ENCODE measurements at regions not wholly inside any gene's neighbourhood (a gene's known extent, or its start where the extent isn't known, plus 50 kb on each side); places are given as distances from the start of the nearest gene placed in this dataset.
A peak's percentile ranks its signal among the peaks of the same experiment; 100 is the strongest.

GRCh38 chr7:33731912-33732311 lies 173.4 kb upstream of the BMPER start:
- no peaks in the 10 kb centered on the region for H3K27me3 ChIP-seq (ENCODE audit: control insufficient read depth in 2 of 2, insufficient read depth in 1 of 2, low read length in 1 of 2)
- 92% methylated on average over 5 of the region's 5 CpGs for WGBS
- H3K4me1 ChIP-seq (ENCODE audit: control insufficient read depth in 2 of 2, insufficient read depth in 2 of 2, low read length in 2 of 2), result no peaks in the 10 kb centered on the region
- no peak overlapping the region for H3K27ac ChIP-seq (ENCODE audit: low read depth in 1 of 2, low read length in 1 of 2)
- H3K9me3 ChIP-seq (ENCODE audit: control insufficient read depth in 2 of 2, insufficient read depth in 1 of 2, low read length in 1 of 2), result no peaks in the 10 kb centered on the region
- DNase-seq (ENCODE audit: low read depth in 6 of 9, low spot score in 9 of 9), result no peak
- H3K36me3 ChIP-seq (ENCODE audit: control insufficient read depth in 2 of 2, insufficient read depth in 2 of 2, low read length in 1 of 2), result no peaks in the 10 kb centered on the region
- no peak overlapping the region for H3K4me3 ChIP-seq (ENCODE audit: low read length in 2 of 2)

GRCh38 chr7:33732462-33732861 lies 172.9 kb upstream of the BMPER start:
- Histone ChIP-seq H3K4me3 (ENCODE audit: low read length in 2 of 2) (no peak overlapping the region), H3K27me3 (ENCODE audit: control insufficient read depth in 2 of 2, insufficient read depth in 1 of 2, low read length in 1 of 2) (no peaks in the 10 kb centered on the region), H3K9me3 (ENCODE audit: control insufficient read depth in 2 of 2, insufficient read depth in 1 of 2, low read length in 1 of 2) (no peaks in the 10 kb centered on the region), H3K36me3 (ENCODE audit: control insufficient read depth in 2 of 2, insufficient read depth in 2 of 2, low read length in 1 of 2) (no peaks in the 10 kb centered on the region), H3K27ac (ENCODE audit: low read depth in 1 of 2, low read length in 1 of 2) (no peak overlapping the region), H3K4me1 (ENCODE audit: control insufficient read depth in 2 of 2, insufficient read depth in 2 of 2, low read length in 2 of 2) (no peaks in the 10 kb centered on the region)
- no peak for DNase-seq (ENCODE audit: low read depth in 6 of 9, low spot score in 9 of 9)
- over 99% methylated on average over 2 of the region's 2 CpGs for WGBS

DNA sequence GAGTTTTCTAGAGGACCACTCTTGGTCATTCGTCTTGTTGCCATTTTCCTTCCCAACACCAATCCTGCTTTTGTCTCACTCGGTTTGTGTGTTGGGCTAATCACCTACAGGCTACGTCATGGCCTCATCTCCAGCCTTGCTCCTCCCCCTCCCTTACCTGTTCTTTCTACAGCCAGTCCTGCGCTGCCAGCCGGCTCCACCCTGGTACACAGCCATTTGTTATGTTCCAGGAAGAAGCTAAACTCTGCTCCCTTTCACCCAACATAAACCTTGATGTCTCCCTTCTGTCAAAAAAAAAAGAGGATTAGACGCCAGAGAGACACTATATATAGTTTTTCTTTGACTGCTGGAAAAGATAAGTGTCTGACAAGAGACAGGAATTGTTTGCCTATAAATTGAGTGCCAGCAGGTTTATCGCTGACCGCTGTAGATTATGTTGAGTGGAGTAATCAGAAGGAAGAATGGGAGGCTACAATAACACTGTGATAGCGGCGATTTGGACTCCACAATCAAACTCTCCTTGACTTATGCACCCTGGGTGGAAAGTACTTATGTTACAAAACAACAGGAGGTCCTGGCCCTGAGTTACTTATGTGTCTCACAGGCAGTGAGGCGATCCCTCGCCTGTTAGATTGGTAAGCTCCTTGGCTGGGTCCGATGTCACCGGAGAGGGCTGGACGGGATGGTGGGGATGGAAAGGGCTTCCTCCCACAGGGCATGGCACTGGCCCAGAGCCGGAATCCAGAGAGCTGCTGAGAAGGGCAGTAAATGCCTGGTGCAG lies 171.3 kb upstream of the BMPER start:
- 93% methylated on average over 16 of the region's 16 CpGs for WGBS
- Histone ChIP-seq H3K27me3 (ENCODE audit: control insufficient read depth in 2 of 2, insufficient read depth in 1 of 2, low read length in 1 of 2) (no peaks in the 10 kb centered on the region), H3K4me1 (ENCODE audit: control insufficient read depth in 2 of 2, insufficient read depth in 2 of 2, low read length in 2 of 2) (no peaks in the 10 kb centered on the region), H3K9me3 (ENCODE audit: control insufficient read depth in 2 of 2, insufficient read depth in 1 of 2, low read length in 1 of 2) (no peaks in the 10 kb centered on the region), H3K36me3 (ENCODE audit: control insufficient read depth in 2 of 2, insufficient read depth in 2 of 2, low read length in 1 of 2) (no peaks in the 10 kb centered on the region), H3K4me3 (ENCODE audit: low read length in 2 of 2) (no peak overlapping the region), H3K27ac (ENCODE audit: low read depth in 1 of 2, low read length in 1 of 2) (no peak overlapping the region)
- DNase-seq (ENCODE audit: low read depth in 6 of 9, low spot score in 9 of 9), result no peak

- no peak for DNase-seq (ENCODE audit: low read depth in 6 of 9, low spot score in 9 of 9)
- H3K27ac ChIP-seq (ENCODE audit: low read depth in 1 of 2, low read length in 1 of 2), result no peak overlapping the region
- no peaks in the 10 kb centered on the region for H3K27me3 ChIP-seq (ENCODE audit: control insufficient read depth in 2 of 2, insufficient read depth in 1 of 2, low read length in 1 of 2)
- 96% methylated on average over 5 of the region's 5 CpGs for WGBS
- no peaks in the 10 kb centered on the region for H3K36me3 ChIP-seq (ENCODE audit: control insufficient read depth in 2 of 2, insufficient read depth in 2 of 2, low read length in 1 of 2)
- no peaks in the 10 kb centered on the region for H3K9me3 ChIP-seq (ENCODE audit: control insufficient read depth in 2 of 2, insufficient read depth in 1 of 2, low read length in 1 of 2)
- H3K4me3 ChIP-seq (ENCODE audit: low read length in 2 of 2), result no peak overlapping the region
- no peaks in the 10 kb centered on the region for H3K4me1 ChIP-seq (ENCODE audit: control insufficient read depth in 2 of 2, insufficient read depth in 2 of 2, low read length in 2 of 2)
These were observed 169.9 kb upstream of the BMPER start for GRCh38 chr7:33735403-33735802.

- H3K4me1 ChIP-seq (ENCODE audit: control insufficient read depth in 2 of 2, insufficient read depth in 2 of 2, low read length in 2 of 2), result no peaks in the 10 kb centered on the region
- 95% methylated on average over 6 of the region's 6 CpGs for WGBS
- no peak overlapping the region for H3K4me3 ChIP-seq (ENCODE audit: low read length in 2 of 2)
- DNase-seq (ENCODE audit: low read depth in 6 of 9, low spot score in 9 of 9), result no peak
- no peak overlapping the region for H3K27ac ChIP-seq (ENCODE audit: low read depth in 1 of 2, low read length in 1 of 2)
- H3K9me3 ChIP-seq (ENCODE audit: control insufficient read depth in 2 of 2, insufficient read depth in 1 of 2, low read length in 1 of 2), result no peaks in the 10 kb centered on the region
- no peaks in the 10 kb centered on the region for H3K36me3 ChIP-seq (ENCODE audit: control insufficient read depth in 2 of 2, insufficient read depth in 2 of 2, low read length in 1 of 2)
- H3K27me3 ChIP-seq (ENCODE audit: control insufficient read depth in 2 of 2, insufficient read depth in 1 of 2, low read length in 1 of 2), result no peaks in the 10 kb centered on the region
These were observed 168.7 kb upstream of the BMPER start for GRCh38 chr7:33736521-33737221.

DNA sequence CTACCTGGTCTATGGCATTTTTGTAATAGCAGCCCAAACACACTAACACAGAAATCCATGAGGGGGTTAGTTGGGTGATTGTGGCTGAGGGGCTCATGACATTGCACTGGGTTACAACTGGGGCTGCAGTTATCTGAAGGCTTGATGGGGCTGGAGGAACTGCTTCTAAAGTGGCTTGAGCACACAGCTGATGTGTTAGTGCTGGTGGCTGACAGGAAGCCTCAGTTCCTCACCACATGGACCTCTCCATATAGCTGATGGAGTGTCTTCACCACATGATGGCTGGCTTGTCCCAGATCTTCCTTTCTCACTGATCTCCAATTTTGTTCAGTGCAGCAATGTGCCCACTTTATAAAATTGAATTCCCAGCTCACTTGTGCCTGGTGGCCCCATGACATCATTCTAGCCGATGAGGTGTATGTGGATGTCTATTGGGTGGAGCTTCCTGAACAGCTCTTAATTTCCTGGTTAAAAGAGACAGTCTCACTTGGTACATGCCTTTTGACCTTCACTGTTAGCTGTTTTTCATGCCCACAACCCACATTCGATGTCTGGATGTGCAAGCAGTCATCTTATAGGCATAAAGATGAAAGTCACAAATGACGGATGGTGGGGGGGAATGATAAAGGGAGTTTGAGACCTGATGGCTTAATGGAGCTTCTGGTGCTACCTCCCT lies 166.9 kb upstream of the BMPER start:
- Histone ChIP-seq H3K27ac (ENCODE audit: low read depth in 1 of 2, low read length in 1 of 2) (no peak overlapping the region), H3K36me3 (ENCODE audit: control insufficient read depth in 2 of 2, insufficient read depth in 2 of 2, low read length in 1 of 2) (no peaks in the 10 kb centered on the region), H3K4me1 (ENCODE audit: control insufficient read depth in 2 of 2, insufficient read depth in 2 of 2, low read length in 2 of 2) (no peaks in the 10 kb centered on the region), H3K4me3 (ENCODE audit: low read length in 2 of 2) (no peak overlapping the region), H3K27me3 (ENCODE audit: control insufficient read depth in 2 of 2, insufficient read depth in 1 of 2, low read length in 1 of 2) (no peaks in the 10 kb centered on the region), H3K9me3 (ENCODE audit: control insufficient read depth in 2 of 2, insufficient read depth in 1 of 2, low read length in 1 of 2) (no peaks in the 10 kb centered on the region)
- whole genome bisulfite sequencing, result 94% methylated on average over 3 of the region's 3 CpGs
- no peak for DNase-seq (ENCODE audit: low read depth in 6 of 9, low spot score in 9 of 9)

DNA sequence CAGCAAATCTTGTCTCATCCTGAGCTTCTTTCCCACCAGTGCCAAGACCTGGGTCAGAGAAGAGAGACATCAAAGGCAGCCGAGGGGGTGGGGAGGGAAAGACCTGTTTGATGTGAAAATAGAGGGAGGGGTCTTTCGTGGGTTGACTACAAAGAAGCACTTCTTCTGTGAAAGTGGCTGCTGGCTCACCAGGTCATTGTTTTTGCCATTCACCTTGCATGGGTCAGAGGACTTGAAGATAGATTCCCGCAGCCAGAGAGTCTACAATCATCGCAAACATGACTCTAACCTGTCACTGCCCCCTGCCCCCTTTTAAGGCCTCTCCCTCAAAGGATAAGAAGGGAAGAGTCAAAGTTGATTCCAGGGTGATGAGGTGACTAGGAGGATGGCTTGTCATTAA lies 166.1 kb upstream of the BMPER start:
- Histone ChIP-seq H3K27me3 (ENCODE audit: control insufficient read depth in 2 of 2, insufficient read depth in 1 of 2, low read length in 1 of 2) (no peaks in the 10 kb centered on the region), H3K9me3 (ENCODE audit: control insufficient read depth in 2 of 2, insufficient read depth in 1 of 2, low read length in 1 of 2) (no peaks in the 10 kb centered on the region), H3K36me3 (ENCODE audit: control insufficient read depth in 2 of 2, insufficient read depth in 2 of 2, low read length in 1 of 2) (no peaks in the 10 kb centered on the region), H3K4me3 (ENCODE audit: low read length in 2 of 2) (no peak overlapping the region), H3K4me1 (ENCODE audit: control insufficient read depth in 2 of 2, insufficient read depth in 2 of 2, low read length in 2 of 2) (peaks cover 0 to 4% of the 10 kb centered on the region in 2 donors), H3K27ac (ENCODE audit: low read depth in 1 of 2, low read length in 1 of 2) (no peak overlapping the region)
- no peak for DNase-seq (ENCODE audit: low read depth in 6 of 9, low spot score in 9 of 9)
- WGBS, result 96% methylated on average over 4 of the region's 4 CpGs

GRCh38 chr7:33742521-33742920 lies 162.8 kb upstream of the BMPER start:
- Histone ChIP-seq H3K36me3 (ENCODE audit: control insufficient read depth in 2 of 2, insufficient read depth in 2 of 2, low read length in 1 of 2) (no peaks in the 10 kb centered on the region), H3K27me3 (ENCODE audit: control insufficient read depth in 2 of 2, insufficient read depth in 1 of 2, low read length in 1 of 2) (no peaks in the 10 kb centered on the region), H3K4me3 (ENCODE audit: low read length in 2 of 2) (no peak overlapping the region), H3K4me1 (ENCODE audit: control insufficient read depth in 2 of 2, insufficient read depth in 2 of 2, low read length in 2 of 2) (peaks cover 0 to 4% of the 10 kb centered on the region in 2 donors), H3K9me3 (ENCODE audit: control insufficient read depth in 2 of 2, insufficient read depth in 1 of 2, low read length in 1 of 2) (no peaks in the 10 kb centered on the region), H3K27ac (ENCODE audit: low read depth in 1 of 2, low read length in 1 of 2) (peak overlapping the region in 1 of 2 donors; percentile 11)
- 90% methylated on average over 6 of the region's 6 CpGs for WGBS
- DNase-seq (ENCODE audit: low read depth in 6 of 9, low spot score in 9 of 9), result no peak

- Histone ChIP-seq H3K4me1 (ENCODE audit: control insufficient read depth in 2 of 2, insufficient read depth in 2 of 2, low read length in 2 of 2) (peaks cover 0 to 4% of the 10 kb centered on the region in 2 donors), H3K36me3 (ENCODE audit: control insufficient read depth in 2 of 2, insufficient read depth in 2 of 2, low read length in 1 of 2) (no peaks in the 10 kb centered on the region), H3K4me3 (ENCODE audit: low read length in 2 of 2) (no peak overlapping the region), H3K27me3 (ENCODE audit: control insufficient read depth in 2 of 2, insufficient read depth in 1 of 2, low read length in 1 of 2) (no peaks in the 10 kb centered on the region), H3K27ac (ENCODE audit: low read depth in 1 of 2, low read length in 1 of 2) (peak overlapping the region; percentile 11 to 73), H3K9me3 (ENCODE audit: control insufficient read depth in 2 of 2, insufficient read depth in 1 of 2, low read length in 1 of 2) (no peaks in the 10 kb centered on the region)
- 94% methylated on average over 4 of the region's 4 CpGs for WGBS
- no peak for DNase-seq (ENCODE audit: low read depth in 6 of 9, low spot score in 9 of 9)
These were observed 162.2 kb upstream of the BMPER start for GRCh38 chr7:33742999-33743587.

All from thymus (tissue), 11 donors.